Nephron (organoid): ENCODE measurements at regions not wholly inside any gene's neighbourhood (a gene's known extent, or its start where the extent isn't known, plus 50 kb on each side); places are given as distances from the start of the nearest gene placed in this dataset.
"Not testable (repeated sequence)": the region's sequence is repeated elsewhere in the genome, so short reads cannot be mapped to it uniquely, and the experiment has no call there.

Source experiments
- H3K27ac Mint-ChIP-seq, 3 experiments: 2 replicates each; pipeline ENCODE4 v1.8.0; 2020; ENCODE audit warnings: mixed read lengths in 3 of 3, mild to moderate bottlenecking in 2 of 3, moderate library complexity in 1 of 3
- H3K27me3 Mint-ChIP-seq: 2 replicates; pipeline ENCODE4 v1.8.0; 2021; ENCODE audit warnings: low read depth, mild to moderate bottlenecking, moderate library complexity, mixed read lengths
- H3K36me3 Mint-ChIP-seq: 2 replicates; pipeline ENCODE4 v1.8.0; 2020; ENCODE audit warnings: low read depth, mixed read lengths
- H3K4me1 Mint-ChIP-seq: 2 replicates; pipeline ENCODE4 v1.8.0; 2020; ENCODE audit warnings: mixed read lengths
- H3K4me3 Mint-ChIP-seq, 3 experiments: 2 replicates each; pipeline ENCODE4 v1.8.0; 2020; ENCODE audit warnings: mild to moderate bottlenecking in 3 of 3, mixed read lengths in 3 of 3, moderate library complexity in 2 of 3
- H3K9me3 Mint-ChIP-seq: 2 replicates; pipeline ENCODE4 v1.8.0; 2020; ENCODE audit warnings: mixed read lengths
- TF ChIP-seq, protein P1 (sequence below), 3 experiments: fragments of 200-600 bp; sonication (generic); IDR thresholded peaks; one replicate each; pipeline ENCODE4 v1.5.0; 2021; ENCODE audit warnings: antibody characterized with exemption in 3 of 3; ENCODE audit not compliant: unreplicated experiment in 3 of 3

DNA sequence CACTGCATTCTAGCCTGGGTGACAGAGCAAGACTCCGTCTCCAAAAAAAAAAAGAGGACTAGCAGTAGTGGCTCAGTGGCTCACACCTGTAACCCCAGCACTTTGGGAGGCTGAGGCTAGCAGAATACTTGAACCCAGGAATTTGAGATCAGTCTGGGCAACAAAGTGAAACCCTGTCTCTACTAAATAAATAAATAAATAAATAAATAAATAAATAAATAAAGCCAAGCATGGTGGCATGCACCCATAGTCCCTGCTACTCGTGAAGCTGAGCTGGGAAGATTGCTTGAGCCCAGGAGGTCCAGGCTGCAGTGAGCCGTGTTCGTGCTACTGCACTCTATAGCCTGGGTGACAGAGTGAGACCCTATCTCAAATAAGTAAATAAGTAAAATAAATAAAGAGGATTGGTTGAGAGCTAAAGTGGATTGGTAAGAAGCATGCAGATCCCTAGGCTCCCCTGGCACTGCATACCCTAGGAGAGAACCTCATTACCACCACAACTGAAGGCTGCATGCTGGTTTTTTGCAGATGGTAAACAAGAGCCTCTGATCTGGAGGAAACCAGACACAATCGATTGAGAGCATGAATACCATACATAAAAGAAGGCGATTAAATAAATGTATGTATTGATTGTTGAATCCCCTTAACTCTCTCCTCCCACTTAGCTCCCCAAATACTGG, 163.2 kb downstream of the REEP3 start:
- H3K27me3 Mint-ChIP-seq, result no peaks in the 10 kb centered on the region
- H3K9me3 Mint-ChIP-seq, result no peaks in the 10 kb centered on the region
- H3K27ac Mint-ChIP-seq, result no peak overlapping the region
- no peak overlapping the region for H3K4me3 Mint-ChIP-seq
- no peaks in the 10 kb centered on the region for H3K36me3 Mint-ChIP-seq
- peaks cover 14% of the 10 kb centered on the region for H3K4me1 Mint-ChIP-seq
- TF ChIP-seq, protein P1, sequence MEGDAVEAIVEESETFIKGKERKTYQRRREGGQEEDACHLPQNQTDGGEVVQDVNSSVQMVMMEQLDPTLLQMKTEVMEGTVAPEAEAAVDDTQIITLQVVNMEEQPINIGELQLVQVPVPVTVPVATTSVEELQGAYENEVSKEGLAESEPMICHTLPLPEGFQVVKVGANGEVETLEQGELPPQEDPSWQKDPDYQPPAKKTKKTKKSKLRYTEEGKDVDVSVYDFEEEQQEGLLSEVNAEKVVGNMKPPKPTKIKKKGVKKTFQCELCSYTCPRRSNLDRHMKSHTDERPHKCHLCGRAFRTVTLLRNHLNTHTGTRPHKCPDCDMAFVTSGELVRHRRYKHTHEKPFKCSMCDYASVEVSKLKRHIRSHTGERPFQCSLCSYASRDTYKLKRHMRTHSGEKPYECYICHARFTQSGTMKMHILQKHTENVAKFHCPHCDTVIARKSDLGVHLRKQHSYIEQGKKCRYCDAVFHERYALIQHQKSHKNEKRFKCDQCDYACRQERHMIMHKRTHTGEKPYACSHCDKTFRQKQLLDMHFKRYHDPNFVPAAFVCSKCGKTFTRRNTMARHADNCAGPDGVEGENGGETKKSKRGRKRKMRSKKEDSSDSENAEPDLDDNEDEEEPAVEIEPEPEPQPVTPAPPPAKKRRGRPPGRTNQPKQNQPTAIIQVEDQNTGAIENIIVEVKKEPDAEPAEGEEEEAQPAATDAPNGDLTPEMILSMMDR (IDR thresholded peaks at IDR 0.05; ENCODE audit: unreplicated experiment in 3 of 3), result no peak

DNA sequence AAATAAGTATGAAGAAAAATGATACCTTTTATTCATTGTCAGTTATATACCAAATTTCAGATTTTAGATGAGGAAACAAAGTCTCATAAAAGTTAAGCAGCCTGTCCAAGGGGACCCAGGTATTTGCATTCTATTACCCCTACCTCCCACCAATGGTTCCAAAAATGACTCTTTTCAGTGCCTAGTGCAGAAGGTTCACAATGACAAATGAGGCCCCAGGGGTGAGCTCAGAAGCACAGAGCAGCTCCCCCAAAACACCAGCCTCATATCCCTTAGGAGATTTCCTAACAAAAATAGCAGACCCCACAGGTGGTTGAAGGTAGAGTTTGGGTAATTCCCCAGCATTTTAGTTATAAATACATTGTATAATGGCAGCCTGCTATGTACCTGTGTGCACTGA, 168.6 kb downstream of the REEP3 start:
- peaks cover 11% of the 10 kb centered on the region for H3K4me1 Mint-ChIP-seq
- no peaks in the 10 kb centered on the region for H3K36me3 Mint-ChIP-seq
- TF ChIP-seq, protein P1 (IDR thresholded peaks at IDR 0.05; ENCODE audit: unreplicated experiment in 3 of 3), result no peak
- no peak overlapping the region for H3K27ac Mint-ChIP-seq
- H3K9me3 Mint-ChIP-seq, result peaks cover 5% of the 10 kb centered on the region
- H3K27me3 Mint-ChIP-seq, result peaks cover 6% of the 10 kb centered on the region
- H3K4me3 Mint-ChIP-seq, result no peak overlapping the region

DNA sequence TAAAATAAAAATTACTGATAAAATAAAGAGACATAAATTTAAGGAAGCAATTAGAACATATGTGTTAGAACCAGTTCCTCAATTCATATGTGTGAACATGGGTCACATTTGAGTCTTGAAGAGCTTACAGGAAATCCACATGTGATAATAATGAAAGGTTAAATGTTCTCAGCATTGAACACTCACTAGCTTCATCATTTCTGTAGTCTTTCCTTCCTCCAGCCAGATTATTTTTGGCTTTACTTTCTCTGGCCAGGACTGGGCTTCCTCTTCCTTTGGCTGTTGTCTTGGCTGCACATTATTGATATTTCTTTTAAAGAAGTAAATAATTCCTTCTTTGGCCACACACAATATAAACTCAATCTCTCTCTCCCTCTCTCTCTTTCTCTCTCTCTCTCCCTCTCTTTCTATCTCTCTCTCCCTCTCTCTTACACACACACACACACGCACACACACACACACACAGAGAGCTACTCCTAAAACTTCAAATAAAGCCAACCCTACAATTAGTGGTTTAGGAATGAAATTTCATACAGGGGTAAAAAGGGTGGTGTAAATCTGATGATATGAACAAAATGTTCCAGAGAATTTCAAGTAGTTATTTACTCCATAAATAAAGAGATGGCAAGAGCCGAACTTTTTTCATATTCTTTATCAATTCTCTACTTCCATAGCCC, 171.2 kb downstream of the REEP3 start:
- peaks cover 6% of the 10 kb centered on the region for H3K27me3 Mint-ChIP-seq
- H3K27ac Mint-ChIP-seq, result peak overlapping the region in 2 of 3 experiments; percentile 77 to 84
- no peak overlapping the region for H3K4me3 Mint-ChIP-seq
- H3K9me3 Mint-ChIP-seq, result peaks cover 5% of the 10 kb centered on the region
- TF ChIP-seq, protein P1 (IDR thresholded peaks at IDR 0.05; ENCODE audit: unreplicated experiment in 3 of 3), result no peak
- H3K4me1 Mint-ChIP-seq, result peaks cover 17% of the 10 kb centered on the region
- no peaks in the 10 kb centered on the region for H3K36me3 Mint-ChIP-seq

DNA sequence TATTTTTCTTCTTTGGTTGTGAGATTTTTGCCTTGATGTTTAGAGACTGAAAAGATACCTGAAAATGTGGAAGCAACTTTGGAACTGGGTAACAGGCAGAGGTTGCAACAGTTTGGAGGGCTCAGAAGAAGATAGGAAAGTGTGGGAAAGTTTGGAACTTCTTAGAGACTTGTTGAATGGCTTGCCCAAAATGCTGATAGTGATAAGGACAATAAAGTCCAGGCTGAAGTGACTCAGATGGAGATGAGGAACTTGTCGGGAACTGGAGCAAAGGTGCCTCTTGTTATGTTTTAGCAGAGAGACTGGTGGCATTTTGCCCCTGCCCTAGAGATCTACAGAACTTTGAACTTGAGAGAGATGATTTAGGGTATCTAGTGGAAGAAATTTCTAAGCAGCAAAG, 171.8 kb downstream of the REEP3 start:
- Mint-ChIP-seq H3K27ac (peak overlapping the region in 2 of 3 experiments; percentile 47 to 77), H3K4me1 (peaks cover 22% of the 10 kb centered on the region)
- H3K36me3 Mint-ChIP-seq, H3K9me3 Mint-ChIP-seq, H3K4me3 Mint-ChIP-seq, H3K27me3 Mint-ChIP-seq: not testable (repeated sequence)

DNA sequence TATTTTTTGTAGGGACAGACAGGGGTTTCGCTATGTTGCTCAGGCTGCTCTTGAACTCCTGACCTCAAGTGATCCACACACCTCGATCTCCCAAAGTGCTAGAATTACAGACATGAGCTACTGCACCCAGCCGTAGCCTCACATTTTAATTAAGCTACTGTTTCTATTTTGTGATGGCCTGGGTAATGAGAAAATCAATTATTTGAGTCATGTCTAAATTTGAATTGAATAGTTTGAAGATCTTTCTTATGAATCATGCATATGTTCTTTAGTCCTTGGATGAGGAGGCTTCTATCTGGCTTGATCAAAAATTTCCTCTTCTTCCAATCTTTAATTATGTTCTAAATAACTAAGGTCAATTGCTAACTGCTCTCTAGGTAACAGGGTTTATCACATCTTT, 175.0 kb downstream of the REEP3 start:
- Mint-ChIP-seq H3K27ac (peak overlapping the region in 2 of 3 experiments; percentile 43 to 50), H3K4me3 (no peak overlapping the region), H3K4me1 (peaks cover 53% of the 10 kb centered on the region), H3K36me3 (no peaks in the 10 kb centered on the region), H3K27me3 (peaks cover 2% of the 10 kb centered on the region), H3K9me3 (peaks cover 5% of the 10 kb centered on the region)
- TF ChIP-seq, protein P1 (IDR thresholded peaks at IDR 0.05; ENCODE audit: unreplicated experiment in 3 of 3), result no peak

DNA sequence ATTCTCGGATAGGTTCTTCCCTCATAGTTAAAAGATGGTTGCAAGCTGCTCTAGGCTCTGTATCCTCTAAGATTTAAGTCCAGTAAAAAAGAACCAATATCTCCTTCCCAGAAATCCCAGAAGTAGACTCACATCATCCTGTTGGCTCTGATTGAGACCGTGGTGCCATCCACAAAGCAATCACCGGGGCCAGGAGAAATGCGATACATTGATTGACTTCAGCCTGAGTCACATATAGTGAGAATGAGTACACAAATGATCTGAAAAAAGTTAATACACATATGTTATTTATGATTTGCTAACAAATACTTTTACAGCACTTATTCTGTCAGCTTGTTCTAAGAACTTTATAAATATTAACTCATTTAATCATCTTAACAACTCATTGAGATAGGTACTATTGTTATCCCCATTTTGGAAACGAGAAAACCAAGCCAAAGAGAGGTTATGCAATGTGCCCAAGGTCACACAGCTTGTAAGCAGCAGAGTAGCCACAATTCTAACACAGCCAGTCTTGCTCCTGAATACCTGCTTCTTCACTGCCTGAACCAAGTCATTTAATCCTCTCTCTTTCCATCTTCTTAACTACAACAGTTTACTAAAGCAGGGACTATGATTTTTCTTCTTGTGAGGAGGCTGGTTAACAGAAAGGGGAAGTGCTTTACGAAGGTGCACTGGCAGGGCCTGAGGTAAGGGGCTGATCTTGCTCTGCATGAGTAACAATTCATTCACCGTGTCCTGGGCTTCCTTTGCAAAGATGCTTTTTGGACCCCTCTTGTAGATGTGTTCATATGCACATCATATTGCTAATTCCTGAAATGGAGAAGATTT, 177.0 kb downstream of the REEP3 start:
- Mint-ChIP-seq H3K4me3 (no peak overlapping the region), H3K4me1 (peaks cover 57% of the 10 kb centered on the region), H3K27ac (peak overlapping the region; percentile 83 to 90 (median 85)), H3K27me3 (no peaks in the 10 kb centered on the region), H3K36me3 (no peaks in the 10 kb centered on the region), H3K9me3 (peaks cover 2% of the 10 kb centered on the region)
- TF ChIP-seq, protein P1 (IDR thresholded peaks at IDR 0.05; ENCODE audit: unreplicated experiment in 3 of 3), result no peak
